Hematopoietic multipotent progenitor cell (in vitro differentiated cells): ENCODE measurements at regions not wholly inside any gene's neighbourhood (a gene's known extent, or its start where the extent isn't known, plus 50 kb on each side); places are given as distances from the start of the nearest gene placed in this dataset.
"Not testable (repeated sequence)": the region's sequence is repeated elsewhere in the genome, so short reads cannot be mapped to it uniquely, and the experiment has no call there.

Experiments used
- DNase-seq, 3 donors: peaks; one replicate each; pipeline ENCODE4 v3.0.0-alpha.2; 2011 to 2015; ENCODE audit warnings: low read depth in 2 of 3, low spot score in 2 of 3

- no peak for DNase-seq
Observed at GRCh38 chr11:33974804-33975203, 76.7 kb upstream of the CAPRIN1 start.

DNA sequence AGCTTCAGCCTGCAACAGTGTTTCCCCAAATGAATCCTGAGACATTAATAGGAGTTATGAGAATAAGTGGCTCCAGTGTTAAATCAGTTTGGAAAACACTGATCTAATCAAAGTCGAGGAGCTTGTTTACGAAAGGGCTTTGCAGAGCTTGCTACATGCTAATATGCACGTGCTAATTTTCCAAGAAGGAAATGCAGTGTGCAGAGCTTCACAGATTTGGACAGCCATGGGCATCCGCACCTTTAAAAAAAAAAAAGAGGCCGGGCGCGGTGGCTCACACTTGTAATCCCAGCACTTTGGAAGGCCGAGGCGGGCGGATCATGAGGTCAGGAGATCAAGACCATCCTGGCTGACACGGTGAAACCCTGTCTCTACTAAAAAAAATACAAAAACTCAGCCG is 79.7 kb upstream of the LMO2 start:
- DNase-seq, result not testable (repeated sequence)

DNA sequence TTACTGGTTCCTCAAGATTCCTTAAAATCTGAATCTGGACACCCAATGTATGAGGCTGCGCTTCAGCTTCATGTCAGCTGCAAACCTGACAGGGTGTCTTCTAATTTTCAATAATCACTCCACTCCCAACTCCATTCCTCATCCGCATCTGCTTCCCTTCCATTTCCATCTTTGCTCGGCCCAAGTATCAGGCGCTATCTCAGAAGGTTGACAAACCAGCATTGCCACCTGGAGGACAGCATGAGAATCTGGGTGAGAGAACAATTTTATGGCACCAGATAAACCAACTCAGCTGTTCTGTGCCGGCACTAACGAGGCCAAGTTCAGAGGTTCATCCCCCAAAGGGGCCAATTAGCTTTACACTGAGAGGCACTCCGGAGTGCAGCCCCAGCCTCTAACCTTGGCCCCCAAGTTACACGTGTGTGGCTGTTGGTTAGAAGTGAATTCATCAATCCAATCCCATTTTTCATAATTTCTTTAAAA is 79.1 kb upstream of the LMO2 start:
- peak in 2 of 3 donors; percentile 68 to 79 for DNase-seq

DNA sequence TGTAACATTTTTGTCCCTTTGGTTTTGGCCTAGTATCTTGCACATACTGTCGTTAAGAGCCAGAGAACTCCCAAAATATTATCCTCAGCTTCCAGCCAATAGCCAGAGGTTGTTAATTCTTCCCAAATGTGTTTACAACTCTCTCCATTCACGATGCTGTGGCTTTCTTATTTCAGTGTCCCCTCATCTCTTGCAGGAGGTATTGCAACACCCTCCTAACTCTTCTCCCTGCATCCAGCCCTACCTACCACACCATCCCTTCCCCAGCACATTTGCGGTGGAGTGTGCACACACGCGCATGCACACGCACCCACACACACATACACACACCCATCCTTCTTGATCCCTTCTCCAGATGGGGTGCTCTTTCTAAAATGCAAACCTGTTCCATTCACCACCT is 75.6 kb upstream of the LMO2 start:
- no peak for DNase-seq

DNA sequence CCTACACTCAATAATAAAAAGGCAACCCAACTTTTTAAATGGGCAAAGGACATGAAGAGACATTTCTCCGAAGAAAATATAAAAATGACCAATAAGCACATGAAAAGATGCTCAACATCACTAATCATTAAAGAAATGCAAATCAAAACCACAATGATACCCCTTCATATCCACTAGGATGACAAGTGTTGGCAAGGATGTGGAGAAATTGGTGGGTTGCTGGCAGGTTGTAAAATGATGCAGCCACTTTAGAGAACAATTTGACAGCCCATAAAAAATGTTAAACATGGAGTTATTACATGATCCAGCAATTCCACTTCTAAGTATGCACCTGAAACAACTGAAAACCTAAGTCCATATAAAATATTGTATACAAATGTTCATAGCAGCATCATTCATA is 73.2 kb upstream of the LMO2 start:
- DNase-seq, result no peak

- DNase-seq, result no peak
Observed at GRCh38 chr11:33959855-33960400, 68.1 kb upstream of the LMO2 start.

DNA sequence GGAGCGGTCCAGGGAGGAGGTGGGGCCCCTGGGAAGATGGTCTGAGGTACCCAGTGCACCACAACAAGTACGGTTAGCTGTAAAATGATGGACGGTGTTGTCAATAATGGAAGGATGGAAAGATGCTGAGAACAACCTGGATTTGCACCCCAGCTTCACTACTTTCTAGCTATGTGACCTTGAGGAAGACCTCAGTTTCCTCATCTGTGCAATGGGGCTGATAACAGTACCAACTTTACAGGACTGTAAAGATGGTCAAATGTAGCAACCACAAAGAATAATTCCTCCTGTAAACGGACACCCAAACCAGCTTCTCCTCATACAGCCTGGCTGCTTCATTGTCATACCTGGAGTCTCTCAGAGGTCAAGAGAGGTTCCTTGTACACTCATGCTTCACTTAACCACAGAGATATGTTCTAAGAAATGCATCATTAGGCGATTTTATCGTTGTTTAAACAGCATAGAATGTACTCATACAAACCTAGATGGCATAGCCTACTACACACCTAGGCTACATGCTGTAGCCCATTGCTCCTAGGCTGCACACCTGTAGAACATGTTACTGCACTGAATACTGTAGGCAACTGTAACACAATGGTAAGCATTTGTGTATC is 65.5 kb upstream of the LMO2 start:
- no peak for DNase-seq

DNA sequence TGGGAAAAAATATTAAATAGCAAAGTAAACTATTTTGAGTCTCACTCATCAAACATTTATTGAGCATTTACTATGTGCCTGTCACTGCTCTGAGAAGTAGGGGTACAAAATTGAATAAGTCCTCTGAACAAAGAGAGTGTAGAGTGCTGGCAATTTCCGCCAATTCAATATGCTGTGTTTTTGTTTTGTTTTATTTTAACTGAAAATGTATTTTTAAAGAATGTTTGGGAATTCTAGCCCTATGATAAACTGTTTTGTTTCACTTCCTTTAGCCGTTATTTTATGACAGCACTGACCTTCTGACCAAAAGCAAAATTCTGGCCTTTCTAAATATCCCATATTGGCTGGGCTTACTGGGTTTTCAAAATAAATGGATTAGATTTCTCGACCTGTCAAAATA is 64.7 kb upstream of the LMO2 start:
- DNase-seq, result no peak

DNA sequence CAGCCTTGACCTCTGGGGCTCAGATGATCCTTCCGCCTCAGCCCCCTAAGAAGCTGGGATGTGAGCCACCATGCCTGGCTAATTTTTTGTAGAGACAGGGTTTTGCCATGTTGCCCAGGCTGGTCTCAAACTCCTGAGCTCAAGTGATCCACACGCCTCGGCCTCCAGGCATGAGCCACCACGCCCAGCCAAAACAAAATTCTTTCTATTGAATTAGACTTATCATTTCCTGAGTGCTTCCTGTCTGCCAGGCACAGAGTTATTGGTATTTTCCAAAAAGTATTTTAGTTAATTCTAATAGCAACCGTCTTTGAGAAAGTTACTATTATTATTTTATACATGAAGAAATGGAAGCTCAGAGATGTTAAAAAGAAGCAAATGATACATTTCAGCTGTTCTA is 61.4 kb upstream of the LMO2 start:
- no peak for DNase-seq

- DNase-seq, result no peak
Observed at GRCh38 chr11:33952805-33953204, 60.9 kb upstream of the LMO2 start.

- no peak for DNase-seq
Observed at GRCh38 chr11:33949252-33949913, 57.5 kb upstream of the LMO2 start.

DNA sequence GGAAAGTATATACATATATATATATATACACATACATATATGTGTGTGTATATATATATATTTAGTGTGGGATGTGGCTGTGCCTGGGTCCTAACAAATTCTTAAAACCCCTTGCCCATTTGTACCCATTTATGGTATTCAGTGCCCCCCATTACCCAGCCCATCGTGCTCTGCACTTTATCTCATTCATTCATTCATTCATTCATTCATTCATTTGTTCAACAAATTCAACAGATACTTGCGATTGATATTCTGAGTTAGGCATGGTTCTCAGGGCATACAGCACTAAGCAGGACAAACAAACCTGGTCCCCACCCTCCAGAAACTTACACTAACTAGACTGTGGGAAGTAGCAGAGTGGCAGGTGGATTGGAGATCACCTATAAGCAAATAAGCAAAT is 56.6 kb upstream of the LMO2 start:
- DNase-seq, result no peak

GRCh38 chr11:33947918-33948317 is 56.0 kb upstream of the LMO2 start:
- DNase-seq, result not testable (repeated sequence)

- DNase-seq, result no peak
Observed at GRCh38 chr11:33946930-33947329, 55.1 kb upstream of the LMO2 start.

- no peak for DNase-seq
Observed at GRCh38 chr11:33945481-33946268, 53.8 kb upstream of the LMO2 start.

DNA sequence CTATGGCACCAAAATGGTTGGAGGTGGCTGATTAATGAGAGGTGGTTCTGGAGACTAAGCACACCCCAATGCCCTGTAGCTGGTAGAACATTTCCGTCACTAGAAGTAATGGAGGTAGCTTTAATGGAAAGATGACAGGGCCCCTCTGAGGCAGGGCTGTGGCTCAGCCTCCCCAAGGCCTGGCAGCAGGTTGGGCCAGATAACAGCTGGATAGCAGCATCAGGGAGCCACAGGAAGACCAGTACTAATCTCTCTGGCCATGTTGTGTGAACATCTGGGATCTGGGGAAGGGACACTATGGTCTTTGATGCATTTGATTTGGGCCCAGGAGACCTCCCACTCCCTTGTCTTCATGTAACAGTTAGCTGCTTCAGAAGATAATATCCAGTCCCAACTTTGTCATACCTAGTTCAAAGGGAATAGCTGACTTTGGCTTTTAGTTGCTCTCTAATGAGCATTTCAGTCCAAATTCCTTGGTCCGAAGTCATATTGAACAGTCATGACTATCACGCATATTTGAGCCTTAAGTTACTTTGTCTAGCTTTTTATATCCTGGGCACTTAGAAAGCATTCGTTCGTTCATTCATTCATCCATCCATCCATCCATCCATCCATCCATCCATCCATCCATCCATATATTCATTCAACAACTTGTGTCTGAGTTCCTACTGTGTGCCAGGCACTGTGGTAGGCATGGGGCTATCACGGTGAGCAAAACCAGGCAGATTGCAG is 53.0 kb upstream of the LMO2 start:
- DNase-seq, result peak in 1 of 3 donors; percentile 62

DNA sequence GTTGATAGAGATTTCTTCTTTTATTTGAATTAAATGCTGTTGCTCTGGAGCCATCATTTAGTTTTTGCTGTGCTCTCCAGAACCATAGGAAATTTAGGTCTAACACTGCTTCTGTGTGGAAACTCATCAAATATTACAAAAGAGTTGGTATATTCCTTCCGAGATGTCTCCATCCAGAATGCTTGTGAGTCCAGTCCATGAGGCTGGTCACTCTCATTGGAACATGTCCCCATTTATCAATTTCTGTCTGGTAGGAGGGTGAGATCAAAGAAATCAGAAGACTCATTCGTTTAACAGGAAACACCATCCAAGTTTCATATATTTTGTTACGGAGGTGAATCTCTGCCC is 52.4 kb upstream of the LMO2 start:
- no peak for DNase-seq

DNA sequence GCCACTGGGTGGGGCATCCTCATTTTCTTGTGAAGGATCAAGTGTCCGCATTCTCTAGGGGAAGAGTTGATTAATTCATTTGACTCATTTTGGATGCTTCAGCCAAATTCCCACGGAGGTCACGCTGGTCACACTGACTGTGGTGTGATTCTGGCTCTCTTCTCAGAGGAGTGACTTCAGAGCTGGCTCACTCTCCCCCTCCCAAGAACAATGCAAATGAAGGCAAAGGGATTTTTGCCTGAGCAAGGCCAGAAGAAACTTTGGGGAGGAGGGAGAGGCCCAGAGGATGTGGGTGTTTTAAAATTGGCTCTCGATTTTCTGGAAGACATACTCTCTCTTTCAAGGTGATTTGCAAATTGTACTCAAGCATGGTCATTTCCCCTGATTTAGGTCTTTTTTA is 51.1 kb upstream of the LMO2 start:
- no peak for DNase-seq

GRCh38 chr11:33941637-33942160 is 49.8 kb upstream of the LMO2 start:
- no peak for DNase-seq
